Activated T-cell treated with anti-CD3 and anti-CD28 coated beads for 24 hours (primary cell): ENCODE measurements at regions not wholly inside any gene's neighbourhood (a gene's known extent, or its start where the extent isn't known, plus 50 kb on each side); places are given as distances from the start of the nearest gene placed in this dataset.

Experiments
- DNase-seq: peaks from one replicate; pipeline ENCODE4 v3.0.0-alpha.2; 2020; ENCODE audit warnings: low read depth

DNA sequence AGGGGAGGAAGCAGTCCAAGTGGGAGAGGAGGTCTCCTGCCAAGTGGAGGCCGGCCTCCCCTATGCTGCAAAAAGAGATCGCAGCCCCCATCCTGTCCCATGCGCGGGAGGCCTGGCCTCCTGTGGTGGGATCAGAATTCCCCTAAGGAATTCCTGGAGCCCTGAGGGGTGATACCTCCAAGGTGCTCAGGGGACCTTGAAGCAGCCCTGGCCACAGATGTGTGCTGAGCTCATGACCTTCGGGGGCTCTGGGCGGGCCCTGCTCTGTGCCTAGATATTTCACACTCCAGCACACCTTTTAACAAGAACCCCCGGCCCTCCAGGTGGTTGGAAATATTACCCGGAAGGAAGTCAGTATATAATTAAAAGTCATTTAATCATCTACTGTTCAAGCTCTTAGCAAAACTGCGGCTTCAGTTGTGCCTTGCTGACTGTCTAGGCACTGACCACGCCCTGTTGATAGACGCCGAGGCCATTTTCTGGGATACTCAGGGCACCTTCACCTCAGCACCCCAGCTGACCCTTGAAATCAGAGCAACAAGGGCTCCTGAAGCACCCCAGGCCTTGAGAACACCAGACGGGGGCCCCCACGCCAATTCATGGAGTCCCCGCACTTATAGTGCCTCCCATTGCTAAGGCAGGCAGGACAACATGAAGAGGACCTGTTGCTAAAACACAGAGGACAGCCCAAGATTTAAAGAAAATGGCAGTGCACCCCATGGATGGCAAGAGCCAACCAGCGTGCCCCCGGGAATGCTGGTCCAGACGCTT is 119.1 kb downstream of the NDUFA10 start:
- no peak for DNase-seq

DNA sequence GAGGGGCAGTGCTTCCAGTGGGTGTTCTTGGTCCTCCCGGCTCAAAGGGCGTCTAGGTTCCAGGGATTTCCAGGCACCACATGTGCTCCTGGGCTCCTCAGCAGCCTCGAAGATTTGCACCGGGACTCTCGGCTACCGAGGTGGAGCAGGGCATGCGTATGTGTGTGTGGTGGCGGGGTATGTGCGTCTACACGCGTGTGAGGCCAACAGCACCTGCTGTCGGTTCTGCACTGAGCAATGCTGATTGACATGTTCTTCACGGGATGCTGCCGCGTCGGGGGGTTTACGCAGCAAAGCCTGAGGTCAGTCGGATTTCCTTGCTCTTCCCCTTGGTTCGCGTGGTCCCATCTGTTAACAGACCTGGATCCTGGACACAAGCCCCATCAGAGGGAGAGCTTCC is 119.8 kb downstream of the NDUFA10 start:
- DNase-seq = no peak

DNA sequence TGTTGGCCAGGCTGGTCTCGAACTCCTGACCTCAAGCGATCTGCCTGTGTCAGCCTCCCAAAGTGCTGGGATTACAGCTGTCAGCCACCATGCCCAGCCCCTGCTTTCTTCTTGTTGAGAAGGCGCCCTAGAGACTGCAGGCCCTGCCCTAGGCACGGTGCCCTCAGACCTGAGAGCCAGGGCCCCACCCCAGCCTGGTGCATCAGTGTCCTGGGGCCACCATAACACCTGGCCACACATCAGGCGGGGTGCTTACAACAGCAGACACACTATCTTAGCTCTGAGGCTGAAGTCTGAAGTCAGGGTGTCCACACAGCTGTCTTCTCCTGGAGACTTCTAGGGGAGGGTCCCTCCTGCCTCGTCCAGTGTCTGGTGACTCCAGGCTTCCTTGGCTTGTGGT is 120.6 kb downstream of the NDUFA10 start:
- no peak for DNase-seq

DNA sequence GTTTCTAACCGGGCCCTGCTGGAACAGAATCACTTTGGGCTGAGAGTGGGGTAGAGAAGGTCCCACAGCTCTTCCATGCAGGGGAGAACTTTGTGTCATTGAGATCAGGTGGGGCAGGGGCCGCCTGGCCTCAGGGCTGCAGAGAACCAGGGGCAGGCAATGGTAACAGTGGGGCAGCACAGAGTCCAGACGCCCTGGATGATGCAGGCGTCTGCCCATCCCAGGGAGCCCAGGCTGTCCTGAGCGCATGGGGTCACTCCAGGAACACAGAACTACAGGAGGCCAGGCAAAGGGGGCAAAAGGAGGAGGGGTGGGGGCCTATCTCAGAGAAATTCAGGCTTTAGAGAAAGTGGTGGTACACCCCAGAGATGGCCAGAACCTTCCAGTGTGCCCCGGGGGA is 121.3 kb downstream of the NDUFA10 start:
- DNase-seq = no peak

DNA sequence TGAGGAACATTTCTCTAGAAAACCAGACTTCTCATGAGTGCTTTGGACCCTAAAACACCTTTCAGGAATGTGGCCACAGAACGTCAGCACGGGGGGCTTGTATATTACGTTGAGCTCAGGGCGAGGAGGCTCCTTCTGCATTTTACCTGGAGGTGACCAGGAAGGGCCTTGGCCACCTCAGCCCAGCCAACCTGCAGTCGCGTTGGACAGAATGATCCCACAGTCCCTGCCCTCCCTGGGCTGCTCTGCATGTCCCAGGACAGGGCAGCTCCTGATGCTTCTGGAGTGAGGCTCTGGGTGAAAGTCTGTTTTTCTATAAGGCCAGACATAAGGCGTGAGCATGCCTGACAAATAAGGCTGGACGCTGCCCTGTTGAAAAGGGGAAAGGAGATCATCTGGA is 121.9 kb downstream of the NDUFA10 start:
- DNase-seq = no peak

DNA sequence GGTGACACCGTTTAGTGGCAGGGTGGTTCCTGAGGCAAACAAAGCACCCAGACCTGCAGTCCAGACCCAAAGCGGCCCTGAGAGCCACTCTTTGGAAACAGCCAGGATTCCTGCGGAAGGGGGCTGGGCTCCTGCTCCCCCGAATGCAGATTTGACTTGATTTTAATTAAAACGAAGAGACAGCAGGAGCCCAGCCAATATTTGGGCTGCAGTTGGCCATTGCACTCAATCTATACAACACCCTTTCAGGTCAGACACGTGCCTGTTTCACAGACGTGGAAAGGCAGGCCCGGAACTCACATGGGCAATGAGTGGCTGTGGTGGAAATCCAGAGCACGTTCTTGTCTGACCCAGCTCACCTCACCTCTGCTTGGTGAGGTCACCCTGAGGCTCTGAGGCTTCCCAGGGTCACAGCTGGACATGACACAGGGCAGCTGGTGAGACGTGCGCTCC is 122.4 kb downstream of the NDUFA10 start:
- no peak for DNase-seq

DNA sequence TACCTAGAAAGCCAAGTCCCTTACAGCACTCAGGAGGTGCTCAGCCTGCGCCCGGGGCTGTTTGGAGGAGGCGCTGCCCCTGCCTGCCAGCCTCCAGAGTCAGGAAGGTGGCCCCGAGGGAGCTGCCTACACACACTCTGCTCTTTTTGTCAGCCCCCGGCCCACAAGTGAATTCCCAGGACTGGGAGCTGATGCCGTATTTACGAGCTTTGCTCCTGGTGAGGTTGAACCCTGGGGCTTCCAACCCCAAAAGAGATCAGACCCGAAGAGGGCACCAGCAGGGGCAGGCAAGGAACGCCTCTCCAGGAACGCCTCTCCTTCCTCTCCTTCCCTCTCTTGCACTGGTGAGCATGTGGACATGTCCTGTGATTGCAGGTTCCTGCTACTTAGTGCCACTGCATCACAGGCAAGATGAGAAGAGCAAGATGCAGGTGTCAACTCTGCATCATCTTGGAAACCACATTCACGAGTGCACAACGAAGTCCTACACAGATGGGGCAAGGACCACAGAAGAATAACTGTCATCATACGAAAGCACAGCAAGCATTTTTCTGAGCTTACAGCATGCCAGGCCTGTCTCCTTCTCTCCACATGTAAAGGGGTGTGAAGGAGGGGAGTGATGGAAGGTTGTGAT is 126.7 kb downstream of the NDUFA10 start:
- no peak for DNase-seq

DNA sequence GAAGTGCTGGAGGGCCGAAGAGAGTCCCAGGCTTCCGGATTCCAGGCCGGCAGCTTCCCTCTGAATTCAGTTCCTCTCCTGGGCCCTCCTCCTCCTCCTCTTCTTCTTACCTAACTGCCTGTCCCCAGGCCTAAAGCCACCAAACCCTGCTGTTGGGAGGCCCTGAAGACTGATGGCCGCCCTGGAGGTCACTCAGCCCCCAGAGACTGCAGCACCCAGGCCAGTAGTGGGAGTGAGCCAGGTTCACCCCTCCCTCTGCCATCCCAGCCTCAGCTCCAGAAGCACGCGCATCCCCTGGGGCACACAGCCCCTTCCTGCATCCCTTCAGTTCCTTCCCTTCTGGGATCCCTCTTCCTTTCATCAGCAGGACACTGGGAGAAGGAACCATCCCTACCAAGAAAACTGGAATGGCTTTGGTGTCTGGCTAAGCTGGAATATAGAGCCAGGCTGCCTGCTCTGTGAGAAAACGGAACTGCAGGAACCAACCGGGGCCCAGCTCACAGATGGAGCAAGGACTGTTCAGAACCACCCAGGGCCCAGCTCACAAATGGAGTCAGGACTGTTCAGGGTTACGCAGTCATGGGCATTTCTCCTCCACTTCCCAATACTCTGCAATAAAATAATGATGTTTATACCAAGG is 127.4 kb downstream of the NDUFA10 start:
- DNase-seq = no peak

DNA sequence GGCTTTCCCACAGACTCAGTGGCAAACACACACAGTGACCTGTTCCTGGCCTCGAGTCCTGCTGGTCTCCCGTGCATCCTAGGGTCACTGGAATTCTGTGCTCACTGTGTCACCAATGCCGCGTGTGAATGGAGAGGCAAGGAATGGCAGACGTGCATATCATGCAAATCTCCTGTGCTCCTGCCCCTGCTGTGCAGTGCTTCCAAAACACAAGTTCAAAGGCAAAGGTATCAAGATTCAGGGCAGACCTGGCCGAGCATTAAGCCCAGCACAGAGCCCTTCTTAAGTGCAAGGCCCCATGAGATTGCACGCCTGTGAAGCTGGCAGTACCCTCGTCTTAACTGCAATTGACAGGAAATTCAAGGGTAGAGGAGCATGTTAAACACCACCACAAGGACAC is 129.1 kb downstream of the NDUFA10 start:
- no peak for DNase-seq

DNA sequence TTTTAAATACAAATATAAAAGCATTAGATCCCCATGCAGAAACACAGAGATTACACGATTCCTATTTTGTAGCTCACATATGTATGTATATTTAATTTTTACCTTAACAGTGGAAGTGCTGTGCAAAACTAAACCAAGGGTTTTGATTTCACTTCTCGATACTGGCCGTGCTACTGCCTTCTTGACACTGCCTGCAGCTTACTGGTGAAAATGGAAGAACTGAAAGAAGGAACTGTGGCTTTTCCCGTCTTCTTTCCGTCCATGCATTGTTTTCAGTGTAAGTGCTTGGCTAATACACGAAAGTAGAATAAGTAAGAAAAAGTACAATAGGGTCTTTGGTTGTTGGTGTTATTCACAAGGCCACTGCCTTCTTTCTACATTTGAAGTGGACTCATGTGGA is 129.5 kb downstream of the NDUFA10 start:
- no peak for DNase-seq

DNA sequence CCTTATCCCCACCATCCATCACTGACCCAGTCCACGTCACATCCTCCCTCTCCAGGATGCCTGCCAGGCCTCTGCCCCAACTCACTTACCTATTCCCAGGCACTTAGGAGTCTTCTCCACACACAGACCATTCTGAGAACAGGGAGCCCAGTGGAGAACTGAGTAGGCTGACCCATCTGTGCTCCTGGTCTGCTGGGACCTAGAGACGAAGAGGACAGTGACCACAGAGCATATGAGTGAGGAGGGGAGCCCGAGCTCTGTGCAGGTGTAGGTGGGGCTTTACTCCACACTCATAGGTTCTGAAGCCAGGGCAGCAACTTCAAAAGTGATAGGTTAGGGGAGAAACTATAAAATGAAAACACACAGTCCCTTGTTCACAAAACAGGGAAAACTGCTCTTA is 130.0 kb downstream of the NDUFA10 start:
- no peak for DNase-seq

DNA sequence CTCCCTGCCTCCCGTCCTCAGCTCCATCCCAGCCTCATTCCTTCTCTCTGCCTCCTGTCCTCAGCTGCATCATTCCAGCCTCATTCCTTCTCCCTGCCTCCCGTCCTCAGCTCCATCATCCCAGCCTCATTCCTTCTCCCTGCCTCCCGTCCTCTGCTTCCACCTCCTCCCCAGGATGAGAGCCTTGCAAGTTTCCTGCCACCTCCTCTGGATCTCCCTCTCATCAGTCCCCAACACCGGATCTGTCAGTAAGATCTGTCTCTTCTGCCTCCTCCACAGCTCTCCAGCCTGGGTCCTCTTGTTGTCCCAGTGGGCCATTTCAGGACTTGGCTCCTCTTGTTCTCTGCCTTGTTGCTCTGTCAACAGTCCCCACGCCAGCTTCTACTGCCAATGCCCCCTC is 130.9 kb downstream of the NDUFA10 start:
- no peak for DNase-seq

DNA sequence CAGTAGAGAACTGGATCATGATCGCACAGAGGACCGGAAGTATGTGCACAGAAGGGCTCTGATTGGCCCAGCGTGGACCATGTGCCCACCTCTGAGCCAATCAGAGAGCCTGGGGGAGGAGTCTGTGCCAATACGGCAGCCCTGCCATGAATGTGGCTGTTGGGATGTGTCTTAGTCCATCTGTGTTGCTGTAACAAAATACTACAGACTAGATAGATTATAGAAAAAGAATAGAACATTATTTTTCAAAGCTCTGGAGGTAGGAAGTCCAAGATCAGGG is 132.0 kb downstream of the NDUFA10 start:
- DNase-seq = no peak

DNA sequence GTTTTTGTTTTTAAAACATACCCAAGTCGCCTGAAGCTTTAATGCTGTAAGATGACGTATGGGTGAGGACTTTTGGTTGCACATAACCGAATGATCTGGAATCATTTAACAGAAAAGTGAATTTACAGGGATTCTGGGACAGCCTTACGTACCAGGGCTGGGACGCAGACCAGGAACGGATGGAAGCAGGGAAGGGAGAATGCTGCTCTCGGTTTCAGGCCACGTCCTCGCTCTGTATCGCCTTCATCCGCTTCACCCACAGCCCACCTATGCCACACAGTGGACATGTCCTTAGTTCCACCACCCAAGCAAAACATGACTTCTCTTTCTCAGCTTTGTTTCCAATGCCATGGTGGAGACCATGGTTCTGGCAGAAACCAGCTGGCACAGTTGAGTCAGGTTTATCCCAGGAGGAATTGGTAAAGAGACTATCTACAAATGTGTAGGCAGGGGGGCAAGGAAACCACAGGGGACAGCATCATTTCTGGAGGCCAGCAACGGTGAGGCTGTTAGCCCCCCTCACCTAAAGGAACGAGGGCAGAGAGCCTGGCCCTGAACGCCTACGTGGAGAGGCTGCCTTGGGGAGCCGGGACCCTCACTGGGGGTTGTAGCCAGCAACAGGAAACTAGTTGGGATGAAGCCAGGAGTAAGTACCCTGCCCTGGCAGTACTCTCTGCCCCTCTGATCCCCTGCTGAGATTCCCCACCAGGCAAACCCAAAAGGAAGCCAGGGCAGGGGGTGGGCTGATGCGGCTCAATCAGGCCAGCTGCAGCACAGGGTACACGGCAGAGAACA is 132.5 kb downstream of the NDUFA10 start:
- no peak for DNase-seq

DNA sequence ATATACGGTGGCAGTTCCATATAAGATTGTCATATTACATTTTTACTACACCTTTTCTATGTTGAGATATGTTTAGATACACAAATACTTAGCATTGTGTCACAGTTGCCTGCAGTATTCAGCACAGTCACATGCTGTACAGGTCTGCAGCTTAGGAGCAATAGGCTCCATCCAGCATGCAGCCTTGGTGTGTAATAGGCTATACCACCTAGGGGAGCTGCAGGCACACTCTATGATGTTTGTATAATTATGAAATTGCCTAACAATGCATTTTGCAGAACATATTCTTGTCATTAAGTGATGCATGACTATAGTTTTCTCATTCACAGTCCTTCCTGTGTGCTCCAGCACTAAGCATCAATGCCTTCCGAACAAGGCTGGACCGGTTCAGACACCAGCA is 133.4 kb downstream of the NDUFA10 start:
- no peak for DNase-seq

DNA sequence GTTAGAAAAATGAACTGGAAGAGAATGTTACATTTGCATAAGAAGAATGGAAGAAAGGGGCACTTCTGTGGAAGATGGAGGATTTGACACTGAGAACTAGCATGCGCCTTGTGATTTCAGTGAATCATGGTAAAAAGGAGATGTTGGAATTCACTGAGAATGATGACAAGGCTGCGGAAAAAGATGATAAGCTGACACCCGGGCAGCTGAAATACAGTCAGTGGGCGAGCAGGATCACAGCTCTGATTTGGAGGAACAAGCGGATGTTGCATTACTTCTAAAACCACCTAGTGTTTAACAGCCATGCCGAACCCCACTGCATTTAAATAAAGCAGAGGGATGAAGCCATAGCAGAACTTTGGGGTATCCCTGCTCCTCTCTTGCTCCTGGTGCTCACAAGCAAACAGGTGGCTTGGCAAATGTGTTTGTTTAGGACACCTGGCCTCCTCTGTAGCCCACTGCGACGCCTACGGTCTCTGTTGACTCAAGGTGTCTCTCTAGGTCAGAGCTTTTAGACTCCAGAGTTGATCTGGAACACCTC is 134.9 kb downstream of the NDUFA10 start:
- DNase-seq = no peak

DNA sequence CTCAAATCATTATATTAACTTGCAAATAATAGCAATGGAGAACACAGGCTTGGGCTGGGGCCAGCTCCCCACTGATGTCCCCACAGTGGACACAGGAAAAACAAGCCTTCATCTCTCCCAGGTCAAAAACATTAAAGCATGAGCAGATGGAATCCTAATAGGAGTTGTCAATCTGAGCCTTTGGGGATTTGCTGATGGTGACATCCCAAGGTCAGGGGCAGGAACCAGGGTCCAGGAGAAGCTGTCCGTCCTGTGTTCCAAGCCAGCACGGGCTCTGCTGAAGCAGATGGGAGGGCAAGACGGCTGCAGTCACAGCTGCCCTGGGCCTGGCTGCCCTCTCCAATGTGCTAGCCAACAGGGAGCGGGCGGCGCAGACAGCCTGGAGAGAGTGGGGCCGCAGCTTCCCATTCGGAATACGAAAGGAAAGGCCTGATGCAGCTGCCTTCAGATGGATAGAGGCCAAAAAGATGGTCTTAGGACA is 135.5 kb downstream of the NDUFA10 start:
- no peak for DNase-seq

DNA sequence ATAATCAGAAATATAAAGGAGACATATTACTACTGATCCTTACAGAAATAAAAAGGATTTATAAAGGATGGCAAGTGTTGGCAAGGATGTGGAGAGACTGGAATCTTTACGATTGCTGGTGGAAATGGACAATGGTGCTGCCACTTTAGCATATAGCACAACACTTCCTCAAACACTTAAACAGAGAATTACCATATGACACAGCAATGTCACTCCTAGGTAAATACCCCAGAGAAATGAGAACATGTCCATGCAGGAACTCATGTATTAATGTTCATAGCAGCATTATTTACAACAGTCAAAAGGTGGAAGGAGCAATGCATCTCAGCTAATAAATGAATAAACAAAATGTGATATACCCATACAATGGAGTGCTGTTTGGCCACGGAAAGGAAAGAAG is 137.5 kb downstream of the NDUFA10 start:
- DNase-seq = no peak

DNA sequence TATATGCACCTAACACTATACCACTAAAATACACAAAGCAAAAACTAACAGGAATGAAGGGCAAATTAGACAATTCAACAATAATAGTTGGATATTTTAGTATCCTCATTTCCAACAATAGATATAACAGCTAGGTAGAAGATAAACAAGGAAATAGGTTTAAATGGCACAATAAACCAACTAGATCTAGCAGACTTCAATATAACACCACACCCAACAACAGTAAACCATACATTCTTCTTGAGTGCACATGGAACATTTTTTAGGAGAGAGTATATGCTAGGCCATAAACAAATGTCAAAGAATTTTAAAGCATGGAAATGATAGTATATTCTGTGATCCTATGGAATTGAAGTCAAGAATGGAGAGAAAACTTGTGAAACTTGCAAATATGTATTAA is 138.4 kb downstream of the NDUFA10 start:
- DNase-seq = no peak

DNA sequence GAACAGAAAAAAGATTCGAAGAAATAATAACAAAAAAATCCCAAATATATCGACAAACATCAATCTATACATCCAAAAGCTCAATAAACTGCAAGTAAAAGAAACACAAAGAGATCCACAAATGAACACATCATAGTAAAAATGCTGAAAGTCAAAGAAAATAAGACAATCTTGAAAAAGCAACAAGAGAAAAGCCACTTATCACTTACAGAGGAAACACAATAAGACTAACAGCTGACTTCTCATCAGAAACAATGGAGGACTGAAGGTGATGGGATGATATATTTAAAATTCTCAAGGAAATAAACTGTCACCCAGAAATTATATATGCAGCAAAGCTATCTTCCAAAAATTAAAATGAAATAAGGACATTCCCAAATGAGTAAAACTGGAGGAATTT is 140.3 kb downstream of the NDUFA10 start:
- DNase-seq = no peak

DNA sequence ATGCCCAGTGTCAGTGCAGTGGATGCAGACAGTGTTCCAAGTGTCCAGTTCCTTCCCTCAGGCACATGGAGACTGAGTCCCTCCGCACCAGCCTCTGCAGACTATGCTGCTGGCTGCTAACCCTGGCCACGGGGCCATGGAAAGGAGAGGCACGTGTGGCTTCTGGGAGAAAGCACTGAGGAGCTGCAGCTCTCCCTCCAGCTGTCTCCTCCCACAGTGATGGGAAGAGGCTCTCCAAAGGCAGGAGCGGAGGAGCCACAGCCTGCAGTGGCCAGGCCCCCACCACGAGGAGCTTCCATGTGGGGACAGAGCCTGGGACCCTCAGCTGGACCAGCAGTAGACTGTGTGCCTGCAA is 141.1 kb downstream of the NDUFA10 start:
- DNase-seq = no peak

DNA sequence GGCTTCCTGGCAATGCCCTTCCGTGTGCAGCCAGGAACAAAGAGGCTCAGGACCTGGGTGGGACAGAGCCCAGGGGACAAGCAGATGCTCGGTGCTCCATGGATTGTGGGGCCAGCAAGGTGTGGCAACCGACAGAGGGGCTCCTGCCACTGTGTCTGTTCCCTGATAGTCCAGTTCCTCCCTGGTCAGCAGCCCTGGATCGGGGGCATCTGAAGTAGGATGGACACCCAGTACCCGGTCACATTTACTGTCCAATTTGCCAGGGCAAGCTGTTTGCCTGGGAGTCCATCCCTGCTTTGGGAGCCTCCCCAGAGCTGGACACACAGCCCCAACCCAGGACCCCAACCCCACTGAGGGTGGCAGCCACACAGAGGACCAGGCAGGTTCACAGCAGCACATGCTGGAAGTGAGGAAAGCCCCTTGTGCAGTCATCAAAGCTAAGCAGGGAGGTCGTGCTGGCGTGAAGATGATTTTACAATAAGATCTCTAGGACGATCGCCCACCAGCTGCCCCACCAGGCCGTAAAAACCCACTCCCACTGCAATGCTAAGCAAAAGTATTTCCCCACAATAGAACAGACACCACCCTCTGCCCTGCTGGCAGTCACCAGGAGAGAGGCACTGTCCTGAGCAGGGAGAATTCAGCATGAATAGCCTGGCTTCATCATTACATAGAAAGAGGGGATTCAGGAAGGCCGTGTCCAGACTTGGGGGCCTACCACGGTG is 141.7 kb downstream of the NDUFA10 start:
- DNase-seq = no peak
